ENCODE measurements at regions not wholly inside any gene's neighbourhood (a gene's known extent, or its start where the extent isn't known, plus 50 kb on each side); places are given as distances from the start of the nearest gene placed in this dataset.
"Not testable (repeated sequence)": the region's sequence is repeated elsewhere in the genome, so short reads cannot be mapped to it uniquely, and the experiment has no call there.

DNA sequence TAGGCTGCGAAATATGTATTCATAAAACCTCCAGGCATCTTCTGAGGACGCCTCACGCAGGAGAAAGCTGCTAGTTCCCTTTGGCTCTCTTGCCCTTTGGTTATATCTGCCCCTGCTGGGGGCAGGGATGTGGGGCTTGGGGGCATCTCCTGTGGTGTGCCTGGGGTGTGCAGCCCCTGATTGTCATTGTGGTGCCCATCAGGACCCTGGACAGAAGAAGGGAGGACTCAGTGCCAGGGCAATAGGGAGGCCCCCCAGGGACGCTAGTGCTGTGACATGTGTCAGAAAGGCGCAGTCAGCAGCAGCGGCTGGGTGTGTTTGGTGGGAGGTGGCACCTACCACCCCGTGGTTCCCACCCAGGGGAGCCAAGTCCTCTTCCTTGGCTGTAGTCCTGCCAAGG lies 102.5 kb upstream of the PZP start:
- TF ChIP-seq EZH2phosphoT487 (IDR thresholded peaks at IDR 0.05; ENCODE audit: low read depth), result not testable (repeated sequence)
- TF ChIP-seq, protein P1, sequence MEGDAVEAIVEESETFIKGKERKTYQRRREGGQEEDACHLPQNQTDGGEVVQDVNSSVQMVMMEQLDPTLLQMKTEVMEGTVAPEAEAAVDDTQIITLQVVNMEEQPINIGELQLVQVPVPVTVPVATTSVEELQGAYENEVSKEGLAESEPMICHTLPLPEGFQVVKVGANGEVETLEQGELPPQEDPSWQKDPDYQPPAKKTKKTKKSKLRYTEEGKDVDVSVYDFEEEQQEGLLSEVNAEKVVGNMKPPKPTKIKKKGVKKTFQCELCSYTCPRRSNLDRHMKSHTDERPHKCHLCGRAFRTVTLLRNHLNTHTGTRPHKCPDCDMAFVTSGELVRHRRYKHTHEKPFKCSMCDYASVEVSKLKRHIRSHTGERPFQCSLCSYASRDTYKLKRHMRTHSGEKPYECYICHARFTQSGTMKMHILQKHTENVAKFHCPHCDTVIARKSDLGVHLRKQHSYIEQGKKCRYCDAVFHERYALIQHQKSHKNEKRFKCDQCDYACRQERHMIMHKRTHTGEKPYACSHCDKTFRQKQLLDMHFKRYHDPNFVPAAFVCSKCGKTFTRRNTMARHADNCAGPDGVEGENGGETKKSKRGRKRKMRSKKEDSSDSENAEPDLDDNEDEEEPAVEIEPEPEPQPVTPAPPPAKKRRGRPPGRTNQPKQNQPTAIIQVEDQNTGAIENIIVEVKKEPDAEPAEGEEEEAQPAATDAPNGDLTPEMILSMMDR (IDR thresholded peaks at IDR 0.05; ENCODE audit: low read depth, low read length), result not testable (repeated sequence)
